ENCODE measurements at regions not wholly inside any gene's neighbourhood (a gene's known extent, or its start where the extent isn't known, plus 50 kb on each side); places are given as distances from the start of the nearest gene placed in this dataset.

DNA sequence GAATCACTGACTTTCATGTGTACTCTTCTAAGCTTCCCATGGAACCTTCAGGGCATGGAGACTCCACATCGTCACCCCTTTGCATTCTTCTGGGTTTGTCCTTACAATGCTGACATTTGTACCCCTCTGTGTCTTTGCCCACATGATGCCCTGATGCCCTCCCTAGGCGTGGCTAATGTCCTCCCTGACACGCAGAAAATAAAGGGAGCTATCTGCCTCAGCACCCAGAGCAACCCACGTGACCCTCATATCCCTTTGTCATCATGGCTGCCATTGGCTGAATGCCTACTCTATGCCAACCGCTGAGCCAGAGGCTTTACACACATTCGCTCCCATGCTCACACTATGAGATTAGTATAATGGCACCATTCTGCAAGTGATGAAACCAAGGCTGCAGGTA, 86.4 kb upstream of the KLHL29 start:
- no peak for TF ChIP-seq ZBTB39 (CRISPR knock-in tag; IDR thresholded peaks at IDR 0.05)
- TF ChIP-seq TCF7L2 (IDR thresholded peaks at IDR 0.05; ENCODE audit: low read depth, low read length) = no peak
- TF ChIP-seq POLR2A (IDR thresholded peaks at IDR 0.05; ENCODE audit: insufficient read depth in 1 of 2, low read depth in 2 of 2, low read length in 2 of 2) = no peak
- TF ChIP-seq ZNF530 (CRISPR knock-in tag; IDR thresholded peaks at IDR 0.05; ENCODE audit: low read depth) = no peak
- no peak for TF ChIP-seq ZNF513 (CRISPR knock-in tag; conservative IDR thresholded peaks at IDR 0.05)
- no peak for TF ChIP-seq EP300 (IDR thresholded peaks at IDR 0.05; ENCODE audit: low read depth in 2 of 2, low read length in 2 of 2)
- no peak for TF ChIP-seq EP300 (CRISPR knock-in tag; IDR thresholded peaks at IDR 0.05; ENCODE audit: borderline replicate concordance)
- TF ChIP-seq EZH2 (conservative IDR thresholded peaks at IDR 0.05; ENCODE audit: low read depth, low read length) = no peak

Measured in HepG2 (cell line).